ENCODE measurements at regions not wholly inside any gene's neighbourhood (a gene's known extent, or its start where the extent isn't known, plus 50 kb on each side); places are given as distances from the start of the nearest gene placed in this dataset.

- no peaks in the 10 kb centered on the region for H3K4me1 ChIP-seq
- WGBS, 5 donors: 84 to 92% (median 86%) methylated on average over 4 of the region's 4 CpGs
- H3K4me3 ChIP-seq: no peak overlapping the region
- no peak overlapping the region for H3K27ac ChIP-seq
- no peaks in the 10 kb centered on the region for H3K9me3 ChIP-seq
- H3K36me3 ChIP-seq: no peaks in the 10 kb centered on the region
- DNase-seq: no peak
- H3K27me3 ChIP-seq: peaks cover 0 to 15% (median 7%) of the 10 kb centered on the region in 3 donors
- no peak for TF ChIP-seq EP300 (IDR thresholded peaks at IDR 0.05)
- intact Hi-C loops (cut with DNase I; ENCODE audit: low total_unique reads): loop anchor here (10.0 kb wide), 1 partner anchor 529 kb away; no protein-coding TSS in a partner anchor
Measured at GRCh38 chr5:4875942-4876341, 264.2 kb upstream of the ADAMTS16 start.

- Histone ChIP-seq H3K27me3 (peaks cover 0 to 15% (median 7%) of the 10 kb centered on the region in 3 donors), H3K9me3 (no peaks in the 10 kb centered on the region), H3K4me3 (no peak overlapping the region), H3K36me3 (no peaks in the 10 kb centered on the region), H3K27ac (no peak overlapping the region), H3K4me1 (no peaks in the 10 kb centered on the region)
- no peak for DNase-seq
- WGBS, 5 donors: 79 to 90% (median 82%) methylated on average over 9 of the region's 9 CpGs
- TF ChIP-seq POLR2AphosphoS5 (IDR thresholded peaks at IDR 0.05) (no peak), EP300 (IDR thresholded peaks at IDR 0.05) (no peak)
- intact Hi-C loops (cut with DNase I; ENCODE audit: low total_unique reads): loop anchor here (10.0 kb wide), 1 partner anchor 528 kb away; no protein-coding TSS in a partner anchor
Measured at GRCh38 chr5:4876804-4877203, 263.3 kb upstream of the ADAMTS16 start.

GRCh38 chr5:4877579-4877978 is 262.6 kb upstream of the ADAMTS16 start:
- TF ChIP-seq EP300 (IDR thresholded peaks at IDR 0.05): no peak
- no peak for TF ChIP-seq POLR2A (IDR thresholded peaks at IDR 0.05)
- no peak for TF ChIP-seq POLR2AphosphoS5 (IDR thresholded peaks at IDR 0.05)
- TF ChIP-seq, protein P1, sequence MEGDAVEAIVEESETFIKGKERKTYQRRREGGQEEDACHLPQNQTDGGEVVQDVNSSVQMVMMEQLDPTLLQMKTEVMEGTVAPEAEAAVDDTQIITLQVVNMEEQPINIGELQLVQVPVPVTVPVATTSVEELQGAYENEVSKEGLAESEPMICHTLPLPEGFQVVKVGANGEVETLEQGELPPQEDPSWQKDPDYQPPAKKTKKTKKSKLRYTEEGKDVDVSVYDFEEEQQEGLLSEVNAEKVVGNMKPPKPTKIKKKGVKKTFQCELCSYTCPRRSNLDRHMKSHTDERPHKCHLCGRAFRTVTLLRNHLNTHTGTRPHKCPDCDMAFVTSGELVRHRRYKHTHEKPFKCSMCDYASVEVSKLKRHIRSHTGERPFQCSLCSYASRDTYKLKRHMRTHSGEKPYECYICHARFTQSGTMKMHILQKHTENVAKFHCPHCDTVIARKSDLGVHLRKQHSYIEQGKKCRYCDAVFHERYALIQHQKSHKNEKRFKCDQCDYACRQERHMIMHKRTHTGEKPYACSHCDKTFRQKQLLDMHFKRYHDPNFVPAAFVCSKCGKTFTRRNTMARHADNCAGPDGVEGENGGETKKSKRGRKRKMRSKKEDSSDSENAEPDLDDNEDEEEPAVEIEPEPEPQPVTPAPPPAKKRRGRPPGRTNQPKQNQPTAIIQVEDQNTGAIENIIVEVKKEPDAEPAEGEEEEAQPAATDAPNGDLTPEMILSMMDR (IDR thresholded peaks at IDR 0.05): no peak
- DNase-seq: no peak
- no peaks in the 10 kb centered on the region for H3K36me3 ChIP-seq
- H3K4me3 ChIP-seq: no peak overlapping the region
- 47 to 69% (median 57%) methylated on average over 6 of the region's 6 CpGs for WGBS, 5 donors
- H3K4me1 ChIP-seq: no peaks in the 10 kb centered on the region
- peaks cover 0 to 15% (median 7%) of the 10 kb centered on the region in 3 donors for H3K27me3 ChIP-seq
- H3K9me3 ChIP-seq: no peaks in the 10 kb centered on the region
- H3K27ac ChIP-seq: no peak overlapping the region
- intact Hi-C loops (cut with DNase I; ENCODE audit: low total_unique reads): loop anchor here (10.0 kb wide), 1 partner anchor 527 kb away; no protein-coding TSS in a partner anchor

DNA sequence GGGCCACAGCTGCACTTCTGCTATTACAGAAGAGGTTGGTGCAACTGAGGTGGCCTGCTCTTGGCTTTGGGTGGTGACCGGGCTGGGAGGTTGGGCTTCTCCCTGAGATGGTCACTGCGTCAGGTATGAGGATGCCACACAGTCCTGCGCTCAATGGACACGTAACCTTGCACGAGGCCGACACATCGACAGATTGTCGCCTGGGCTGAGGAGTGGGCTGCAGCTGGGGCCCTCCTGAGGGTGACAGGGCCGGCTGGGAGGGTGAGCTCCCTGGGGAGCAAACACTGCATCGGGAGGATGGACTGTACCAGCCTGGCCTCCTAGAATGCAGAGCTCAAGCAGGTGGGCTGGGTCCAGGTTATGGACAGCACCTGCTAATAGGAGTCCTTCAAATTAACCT is 261.1 kb upstream of the ADAMTS16 start:
- TF ChIP-seq POLR2AphosphoS5 (IDR thresholded peaks at IDR 0.05) (no peak), EP300 (IDR thresholded peaks at IDR 0.05) (no peak), POLR2A (IDR thresholded peaks at IDR 0.05) (no peak)
- TF ChIP-seq, protein P1 (IDR thresholded peaks at IDR 0.05): no peak
- intact Hi-C loops (cut with DNase I; ENCODE audit: low total_unique reads): loop anchor here (10.0 kb wide), 1 partner anchor 526 kb away; no protein-coding TSS in a partner anchor
- no peak for DNase-seq
- Histone ChIP-seq H3K4me3 (no peak overlapping the region), H3K27me3 (peaks cover 0 to 10% (median 4%) of the 10 kb centered on the region in 3 donors), H3K9me3 (no peaks in the 10 kb centered on the region), H3K36me3 (no peaks in the 10 kb centered on the region), H3K4me1 (no peaks in the 10 kb centered on the region), H3K27ac (no peak overlapping the region)
- WGBS, 5 donors: 85 to 100% (median 90%) methylated on average over 3 to 10 of the region's 10 CpGs

- Histone ChIP-seq H3K9me3 (no peaks in the 10 kb centered on the region), H3K27me3 (peaks cover 0 to 3% (median under 1%) of the 10 kb centered on the region in 3 donors), H3K4me1 (no peaks in the 10 kb centered on the region), H3K27ac (no peak overlapping the region), H3K4me3 (no peak overlapping the region), H3K36me3 (no peaks in the 10 kb centered on the region)
- peak in 1 of 3 donors; percentile 7 for TF ChIP-seq POLR2AphosphoS5 (IDR thresholded peaks at IDR 0.05)
- TF ChIP-seq POLR2A (IDR thresholded peaks at IDR 0.05): no peak
- TF ChIP-seq, protein P1 (IDR thresholded peaks at IDR 0.05): peak in 5 of 7 experiments; percentile 76 to 91 (median 87)
- 38 to 43% (median 40%) methylated on average over 15 of the region's 15 CpGs for WGBS, 5 donors
- peak; percentile 81 to 92 for DNase-seq
- intact Hi-C loops (cut with DNase I; ENCODE audit: low total_unique reads): loop anchor here (10.0 kb wide), 1 partner anchor 525 kb away; no protein-coding TSS in a partner anchor
Measured at GRCh38 chr5:4879693-4880303, 260.3 kb upstream of the ADAMTS16 start.
